OCI-LY7 (cell line): ENCODE measurements at regions not wholly inside any gene's neighbourhood (a gene's known extent, or its start where the extent isn't known, plus 50 kb on each side); places are given as distances from the start of the nearest gene placed in this dataset.

Experiments
- CTCF ChIP-seq: fragments of 200-600 bp; sonication (generic); conservative IDR thresholded peaks from 2 replicates; pipeline ENCODE4 v1.5.1; 2014; ENCODE audit warnings: mild to moderate bottlenecking, antibody characterized with exemption, low read length, moderate library complexity, mixed read lengths
- EZH2phosphoT487 ChIP-seq: fragments of 200-600 bp; sonication (generic); IDR thresholded peaks from 2 replicates; pipeline ENCODE4 v1.6.1; 2018; ENCODE audit warnings: low read depth, borderline replicate concordance, mild to moderate bottlenecking, mixed run types, antibody characterized with exemption, low read length, moderate library complexity, mixed read lengths

GRCh38 chr11:100434821-100435641 lies 252.1 kb upstream of the ARHGAP42 start:
- TF ChIP-seq CTCF (no peak), EZH2phosphoT487 (no peak)
